PC-9 (cell line): ENCODE measurements at regions not wholly inside any gene's neighbourhood (a gene's known extent, or its start where the extent isn't known, plus 50 kb on each side); places are given as distances from the start of the nearest gene placed in this dataset.

Source experiments
- BruUV-seq: library from RNA; stranded (reverse); fragments of 400-500 nt; replicated peaks from 2 replicates; lab custom pipeline; 2021; lab: Mats Ljungman, UMichigan
- CTCF ChIA-PET: fragments of 300-600 bp; sonication (Branson Sonifier 250); formaldehyde crosslinking; loops from one replicate; lab custom pipeline; 2022; ENCODE audit warnings: antibody characterized with exemption; lab: Charles Lee
- POLR2A ChIA-PET: fragments of 300-600 bp; sonication (Branson Sonifier 250); formaldehyde crosslinking; loops from one replicate; lab custom pipeline; 2022; ENCODE audit warnings: antibody characterized with exemption; ENCODE audit not compliant: unreplicated experiment; lab: Charles Lee
- DNase-seq, 2 experiments: peaks; one replicate each; pipeline versions ENCODE4 v3.0.0 to v3.0.0-alpha.2; 2015 to 2022; ENCODE audit warnings: mixed read lengths in 1 of 2
- H2AFZ ChIP-seq: fragments of 200-600 bp; sonication (generic); 2 replicates; pipeline ENCODE4 v1.8.1; 2017; ENCODE audit warnings: antibody characterized with exemption
- H3F3A ChIP-seq: fragments of 200-600 bp; sonication (generic); 2 replicates; pipeline ENCODE4 v1.8.1; 2017; ENCODE audit warnings: antibody characterized with exemption, mild to moderate bottlenecking, low read depth; ENCODE audit not compliant: insufficient read depth
- H3K27ac ChIP-seq: fragments of 200-600 bp; sonication (generic); 2 replicates; pipeline ENCODE4 v1.6.1; 2016; ENCODE audit warnings: mixed run types
- H3K27me3 ChIP-seq: fragments of 200-600 bp; sonication (generic); 2 replicates; pipeline ENCODE4 v1.6.1; 2016; ENCODE audit warnings: low read depth, mixed run types; ENCODE audit not compliant: insufficient read depth
- H3K36me3 ChIP-seq: fragments of 200-600 bp; sonication (generic); 2 replicates; pipeline ENCODE4 v1.6.1; 2016; ENCODE audit warnings: low read depth, mixed run types
- H3K4me1 ChIP-seq: fragments of 200-600 bp; sonication (generic); replicated peaks from 2 replicates; pipeline ENCODE4 v1.6.1; 2016; ENCODE audit warnings: mixed run types; ENCODE audit not compliant: insufficient read depth
- H3K4me2 ChIP-seq: fragments of 200-600 bp; sonication (generic); 2 replicates; pipeline ENCODE4 v1.6.1; 2017; ENCODE audit warnings: mixed run types
- H3K4me3 ChIP-seq: fragments of 200-600 bp; sonication (generic); 2 replicates; pipeline ENCODE4 v1.6.1; 2016; ENCODE audit warnings: mixed run types
- H3K79me2 ChIP-seq: fragments of 200-600 bp; sonication (generic); 2 replicates; pipeline ENCODE4 v1.6.1; 2017; ENCODE audit warnings: low read depth, mixed run types
- H3K9me2 ChIP-seq: fragments of 200-600 bp; sonication (generic); 2 replicates; pipeline ENCODE4 v1.8.1; 2017; ENCODE audit warnings: mild to moderate bottlenecking; ENCODE audit not compliant: insufficient read depth
- H3K9me3 ChIP-seq: fragments of 200-600 bp; sonication (generic); 2 replicates; pipeline ENCODE4 v1.8.1; 2016; ENCODE audit warnings: low read depth; ENCODE audit not compliant: insufficient read depth
- H4K20me1 ChIP-seq: fragments of 200-600 bp; sonication (generic); 2 replicates; pipeline ENCODE4 v1.8.1; 2017; ENCODE audit not compliant: insufficient read depth
- EZH2 ChIP-seq: fragments of 200-600 bp; sonication (generic); IDR thresholded peaks from 2 replicates; pipeline ENCODE4 v1.8.0; 2017; ENCODE audit warnings: antibody characterized with exemption, low read depth
- intact Hi-C: fragments of 100-400 bp; cut with micrococcal nuclease; formaldehyde crosslinking; loops from one replicate; pipeline ENCODE4 v1.10.0; 2022; ENCODE audit not compliant: unreplicated experiment
- TF ChIP-seq, protein P1 (sequence below): fragments of 200-600 bp; sonication (generic); conservative IDR thresholded peaks from 2 replicates; pipeline ENCODE4 v1.6.1; 2017; ENCODE audit warnings: mixed run types, antibody characterized with exemption, mild to moderate bottlenecking, moderate library complexity

DNA sequence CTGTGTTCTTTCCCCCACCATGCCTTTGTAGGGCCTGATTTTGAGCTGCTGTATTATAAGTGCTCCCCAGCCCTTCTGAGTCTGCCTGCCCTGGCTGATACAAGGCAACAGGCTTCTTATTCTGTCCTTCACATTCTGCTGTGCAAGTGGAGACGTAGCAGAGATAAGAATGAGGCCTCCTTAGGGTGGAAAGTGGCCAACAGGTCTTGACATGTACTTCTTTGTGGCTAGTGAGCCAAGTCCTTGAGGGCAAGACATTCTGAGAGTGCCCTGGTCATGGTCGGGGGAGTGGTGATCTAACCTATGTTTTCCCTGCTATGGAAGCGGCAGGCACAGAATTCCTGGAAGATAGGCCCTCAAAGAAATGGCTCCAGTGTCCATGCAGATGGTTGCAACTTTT lies 235.7 kb upstream of the CADM1 start:
- no peaks in the 10 kb centered on the region for H3K9me2 ChIP-seq
- no peaks in the 10 kb centered on the region for H3K9me3 ChIP-seq
- no peak for TF ChIP-seq EZH2
- TF ChIP-seq, protein P1, sequence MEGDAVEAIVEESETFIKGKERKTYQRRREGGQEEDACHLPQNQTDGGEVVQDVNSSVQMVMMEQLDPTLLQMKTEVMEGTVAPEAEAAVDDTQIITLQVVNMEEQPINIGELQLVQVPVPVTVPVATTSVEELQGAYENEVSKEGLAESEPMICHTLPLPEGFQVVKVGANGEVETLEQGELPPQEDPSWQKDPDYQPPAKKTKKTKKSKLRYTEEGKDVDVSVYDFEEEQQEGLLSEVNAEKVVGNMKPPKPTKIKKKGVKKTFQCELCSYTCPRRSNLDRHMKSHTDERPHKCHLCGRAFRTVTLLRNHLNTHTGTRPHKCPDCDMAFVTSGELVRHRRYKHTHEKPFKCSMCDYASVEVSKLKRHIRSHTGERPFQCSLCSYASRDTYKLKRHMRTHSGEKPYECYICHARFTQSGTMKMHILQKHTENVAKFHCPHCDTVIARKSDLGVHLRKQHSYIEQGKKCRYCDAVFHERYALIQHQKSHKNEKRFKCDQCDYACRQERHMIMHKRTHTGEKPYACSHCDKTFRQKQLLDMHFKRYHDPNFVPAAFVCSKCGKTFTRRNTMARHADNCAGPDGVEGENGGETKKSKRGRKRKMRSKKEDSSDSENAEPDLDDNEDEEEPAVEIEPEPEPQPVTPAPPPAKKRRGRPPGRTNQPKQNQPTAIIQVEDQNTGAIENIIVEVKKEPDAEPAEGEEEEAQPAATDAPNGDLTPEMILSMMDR = no peak
- no peaks in the 10 kb centered on the region for H3K4me1 ChIP-seq
- DNase-seq = no peak
- H4K20me1 ChIP-seq = no peaks in the 10 kb centered on the region; the same call in 1 of the 2 replicates
- ChIA-PET CTCF (no interaction called here), POLR2A (no interaction called here)
- no peak overlapping the region for H2AFZ ChIP-seq
- H3F3A ChIP-seq = no peaks in the 10 kb centered on the region
- no peaks in the 10 kb centered on the region for H3K79me2 ChIP-seq
- no peaks in the 10 kb centered on the region for H3K36me3 ChIP-seq
- no peak overlapping the region for H3K4me3 ChIP-seq
- H3K27ac ChIP-seq = no peak overlapping the region
- no TSS peak for BruUV-seq
- intact Hi-C loops = no loop called here
- H3K4me2 ChIP-seq = no peak overlapping the region
- peaks cover 72% of the 10 kb centered on the region for H3K27me3 ChIP-seq

- ChIA-PET CTCF (no interaction called here), POLR2A (no interaction called here)
- no peaks in the 10 kb centered on the region for H3K79me2 ChIP-seq
- H3K9me2 ChIP-seq = no peaks in the 10 kb centered on the region
- no peak overlapping the region for H2AFZ ChIP-seq
- H3F3A ChIP-seq = no peaks in the 10 kb centered on the region
- no peak overlapping the region for H3K4me2 ChIP-seq
- peaks cover 72% of the 10 kb centered on the region for H3K27me3 ChIP-seq
- TF ChIP-seq, protein P1 = no peak
- TF ChIP-seq EZH2 = no peak
- H3K36me3 ChIP-seq = no peaks in the 10 kb centered on the region
- no peaks in the 10 kb centered on the region; the same call in 1 of the 2 replicates for H4K20me1 ChIP-seq
- intact Hi-C loops = no loop called here
- no peak for DNase-seq
- no TSS peak for BruUV-seq
- no peak overlapping the region for H3K27ac ChIP-seq
- H3K4me1 ChIP-seq = no peaks in the 10 kb centered on the region
- no peak overlapping the region for H3K4me3 ChIP-seq
- H3K9me3 ChIP-seq = no peaks in the 10 kb centered on the region
Measured at GRCh38 chr11:115739146-115739545, 234.9 kb upstream of the CADM1 start.

DNA sequence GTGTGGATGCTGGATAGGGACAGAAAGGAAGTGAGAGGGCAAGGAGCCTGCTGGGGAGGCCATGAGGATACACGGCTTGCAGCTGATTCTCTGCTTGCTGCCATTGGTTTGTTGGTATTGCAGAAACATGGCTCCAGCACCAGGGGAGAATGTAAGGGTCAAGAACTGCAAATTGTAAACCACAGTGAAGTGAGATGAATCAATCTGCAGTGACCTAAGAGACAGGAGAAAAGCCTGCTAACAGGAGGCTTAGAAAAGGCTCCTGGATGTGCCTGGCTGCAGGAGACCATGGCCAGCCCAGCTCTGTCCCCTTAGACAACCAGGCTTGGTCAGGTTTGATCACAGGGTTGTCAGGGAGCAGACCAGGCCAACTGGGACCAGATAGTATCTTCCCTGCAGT lies 233.7 kb upstream of the CADM1 start:
- ChIA-PET CTCF (no interaction called here), POLR2A (no interaction called here)
- no peak for DNase-seq
- Histone ChIP-seq H3K4me1 (no peaks in the 10 kb centered on the region), H3F3A (no peaks in the 10 kb centered on the region), H3K4me3 (no peak overlapping the region), H3K9me3 (no peaks in the 10 kb centered on the region), H3K36me3 (no peaks in the 10 kb centered on the region), H3K4me2 (no peak overlapping the region), H4K20me1 (no peaks in the 10 kb centered on the region; the same call in 1 of the 2 replicates), H2AFZ (no peak overlapping the region), H3K9me2 (no peaks in the 10 kb centered on the region), H3K27ac (no peak overlapping the region), H3K79me2 (no peaks in the 10 kb centered on the region), H3K27me3 (peaks cover 61% of the 10 kb centered on the region)
- TF ChIP-seq, protein P1 = no peak
- TF ChIP-seq EZH2 = no peak
- no TSS peak for BruUV-seq
- intact Hi-C loops = no loop called here
